ENCODE measurements at regions not wholly inside any gene's neighbourhood (a gene's known extent, or its start where the extent isn't known, plus 50 kb on each side); places are given as distances from the start of the nearest gene placed in this dataset.

DNA sequence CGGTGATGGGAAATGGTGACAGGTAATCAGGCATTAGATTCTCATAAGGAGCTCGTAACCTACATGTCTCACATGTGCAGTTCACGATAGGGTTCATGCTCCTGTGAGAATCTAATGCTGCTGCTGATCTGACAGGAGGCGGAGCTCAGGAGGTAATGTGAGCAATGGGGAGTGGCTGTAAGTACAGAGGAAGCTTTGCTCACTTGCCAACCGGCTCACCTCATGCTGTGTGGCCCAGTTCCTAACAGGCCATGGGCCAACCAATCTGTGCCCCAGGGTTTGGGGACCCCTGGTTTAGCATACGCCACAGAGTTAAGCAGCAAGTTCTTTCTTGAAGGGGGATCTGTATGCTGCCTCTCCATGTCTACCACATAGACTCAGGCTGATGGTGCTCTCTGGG, 133.1 kb downstream of the IQUB start:
- Histone ChIP-seq H3K4me1 (ENCODE audit: control insufficient read depth, low read length) (no peaks in the 10 kb centered on the region), H4K20me1 (ENCODE audit: control insufficient read depth, insufficient read depth, low read depth, low read length) (no peaks in the 10 kb centered on the region), H3K9me3 (ENCODE audit: control insufficient read depth, insufficient read depth, low read length) (no peaks in the 10 kb centered on the region), H3K4me2 (ENCODE audit: low read length) (no peak overlapping the region), H3K27ac (ENCODE audit: low read depth, low read length) (no peak overlapping the region), H3F3A (ENCODE audit: control insufficient read depth, insufficient read depth) (no peaks in the 10 kb centered on the region), H3K36me3 (ENCODE audit: control insufficient read depth, low read length) (no peaks in the 10 kb centered on the region), H3K27me3 (ENCODE audit: control insufficient read depth, low read length) (no peaks in the 10 kb centered on the region), H3K4me3 (ENCODE audit: low read length) (no peak overlapping the region), H3K79me2 (ENCODE audit: control insufficient read depth, low read length) (no peaks in the 10 kb centered on the region), H3K9me2 (replicated peaks; ENCODE audit: control insufficient read depth, low read length) (no peaks in the 10 kb centered on the region)
- TF ChIP-seq CTCF (IDR thresholded peaks at IDR 0.05; ENCODE audit: low read depth, low read length, poor library complexity, severe bottlenecking) (no peak), EZH2phosphoT487 (IDR thresholded peaks at IDR 0.05; ENCODE audit: borderline replicate concordance, low read length) (no peak)

DNA sequence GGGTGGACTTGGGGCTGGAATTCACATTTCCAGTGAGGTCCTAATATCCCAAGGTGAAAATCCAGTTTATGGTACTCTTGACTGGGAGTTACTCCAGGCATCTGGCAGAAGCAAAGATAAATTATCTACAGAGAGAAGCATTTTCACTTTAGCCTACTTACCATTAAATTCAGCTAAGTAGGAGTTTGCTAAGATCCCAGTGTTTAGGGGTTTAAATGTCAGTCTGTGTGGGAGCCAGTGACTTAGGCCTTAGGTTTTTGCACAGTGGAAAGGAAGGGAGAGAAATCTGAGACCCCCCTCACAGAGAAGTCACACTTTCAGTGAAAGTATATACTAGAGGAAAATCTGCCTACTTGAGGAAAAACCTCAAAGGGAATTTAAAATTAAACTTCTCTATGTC, 134.2 kb downstream of the IQUB start:
- Histone ChIP-seq H3K36me3 (ENCODE audit: control insufficient read depth, low read length) (no peaks in the 10 kb centered on the region), H3K9me2 (replicated peaks; ENCODE audit: control insufficient read depth, low read length) (no peaks in the 10 kb centered on the region), H4K20me1 (ENCODE audit: control insufficient read depth, insufficient read depth, low read depth, low read length) (no peaks in the 10 kb centered on the region), H3K27ac (ENCODE audit: low read depth, low read length) (no peak overlapping the region), H3F3A (ENCODE audit: control insufficient read depth, insufficient read depth) (no peaks in the 10 kb centered on the region), H3K79me2 (ENCODE audit: control insufficient read depth, low read length) (no peaks in the 10 kb centered on the region), H3K4me2 (ENCODE audit: low read length) (no peak overlapping the region), H3K4me3 (ENCODE audit: low read length) (no peak overlapping the region), H3K9me3 (ENCODE audit: control insufficient read depth, insufficient read depth, low read length) (no peaks in the 10 kb centered on the region), H3K4me1 (ENCODE audit: control insufficient read depth, low read length) (no peaks in the 10 kb centered on the region), H3K27me3 (ENCODE audit: control insufficient read depth, low read length) (no peaks in the 10 kb centered on the region)
- TF ChIP-seq CTCF (IDR thresholded peaks at IDR 0.05; ENCODE audit: low read depth, low read length, poor library complexity, severe bottlenecking) (no peak), EZH2phosphoT487 (IDR thresholded peaks at IDR 0.05; ENCODE audit: borderline replicate concordance, low read length) (no peak)

DNA sequence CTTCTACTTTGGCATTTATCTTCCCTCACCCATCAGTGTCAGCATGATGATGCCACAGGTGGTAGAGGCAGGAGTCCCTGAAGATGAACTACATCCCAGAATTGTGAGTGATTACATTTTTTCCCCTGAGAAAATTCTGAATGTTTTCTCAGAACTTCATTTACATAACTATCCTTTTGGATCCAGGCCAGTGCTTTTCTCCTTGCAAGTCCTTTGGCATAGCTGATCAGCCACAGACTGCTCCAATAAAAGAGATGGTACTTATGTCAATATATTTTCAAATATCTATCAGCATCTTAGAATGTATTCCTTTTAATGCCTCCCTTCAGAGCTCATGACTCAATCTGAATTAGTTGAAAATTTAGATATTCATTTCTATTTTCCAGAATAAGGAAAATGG, 135.5 kb downstream of the IQUB start:
- Histone ChIP-seq H4K20me1 (ENCODE audit: control insufficient read depth, insufficient read depth, low read depth, low read length) (no peaks in the 10 kb centered on the region), H3K27ac (ENCODE audit: low read depth, low read length) (no peak overlapping the region), H3K27me3 (ENCODE audit: control insufficient read depth, low read length) (no peaks in the 10 kb centered on the region), H3K9me3 (ENCODE audit: control insufficient read depth, insufficient read depth, low read length) (no peaks in the 10 kb centered on the region), H3K9me2 (replicated peaks; ENCODE audit: control insufficient read depth, low read length) (no peaks in the 10 kb centered on the region), H3K4me2 (ENCODE audit: low read length) (no peak overlapping the region), H3K36me3 (ENCODE audit: control insufficient read depth, low read length) (no peaks in the 10 kb centered on the region), H3K79me2 (ENCODE audit: control insufficient read depth, low read length) (no peaks in the 10 kb centered on the region), H3F3A (ENCODE audit: control insufficient read depth, insufficient read depth) (no peaks in the 10 kb centered on the region), H3K4me3 (ENCODE audit: low read length) (no peak overlapping the region), H3K4me1 (ENCODE audit: control insufficient read depth, low read length) (no peaks in the 10 kb centered on the region)
- TF ChIP-seq CTCF (IDR thresholded peaks at IDR 0.05; ENCODE audit: low read depth, low read length, poor library complexity, severe bottlenecking) (no peak), EZH2phosphoT487 (IDR thresholded peaks at IDR 0.05; ENCODE audit: borderline replicate concordance, low read length) (no peak)

Data from DOHH2 (cell line).